ENCODE measurements at regions not wholly inside any gene's neighbourhood (a gene's known extent, or its start where the extent isn't known, plus 50 kb on each side); places are given as distances from the start of the nearest gene placed in this dataset.

DNA sequence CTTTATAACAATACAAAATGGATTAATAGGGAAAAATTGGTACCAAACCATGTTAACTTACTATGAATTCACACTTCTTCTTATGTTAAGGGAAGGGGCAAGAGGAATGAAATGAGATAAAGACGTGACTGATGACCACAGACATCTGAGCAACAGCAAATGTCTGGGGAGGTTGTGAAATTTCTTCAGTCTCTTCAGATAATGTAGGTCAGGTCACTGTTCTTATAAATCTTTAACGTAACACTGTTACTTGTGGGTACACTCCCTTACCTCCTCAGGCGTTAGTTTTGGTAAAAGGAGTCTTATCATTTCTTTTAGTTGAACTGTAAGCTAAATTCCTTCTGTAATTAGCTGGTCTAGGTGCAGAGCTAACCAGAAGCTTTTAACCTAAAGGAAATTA, 405.0 kb upstream of the LRFN5 start:
- Histone ChIP-seq H3K36me3 (no peaks in the 10 kb centered on the region), H3K27me3 (no peaks in the 10 kb centered on the region), H3K9me3 (no peaks in the 10 kb centered on the region), H3K27ac (no peak overlapping the region), H3K4me3 (no peak overlapping the region), H3K4me1 (no peaks in the 10 kb centered on the region)
- TF ChIP-seq POLR2AphosphoS5 (IDR thresholded peaks at IDR 0.05) (no peak), EP300 (IDR thresholded peaks at IDR 0.05) (no peak), POLR2A (IDR thresholded peaks at IDR 0.05) (no peak), CTCF (IDR thresholded peaks at IDR 0.05) (no peak)
- WGBS, 2 donors = 39 to 48% methylated on average over 3 of the region's 3 CpGs
- intact Hi-C loops (cut with DNase I) = no loop called here
- DNase-seq = no peak

DNA sequence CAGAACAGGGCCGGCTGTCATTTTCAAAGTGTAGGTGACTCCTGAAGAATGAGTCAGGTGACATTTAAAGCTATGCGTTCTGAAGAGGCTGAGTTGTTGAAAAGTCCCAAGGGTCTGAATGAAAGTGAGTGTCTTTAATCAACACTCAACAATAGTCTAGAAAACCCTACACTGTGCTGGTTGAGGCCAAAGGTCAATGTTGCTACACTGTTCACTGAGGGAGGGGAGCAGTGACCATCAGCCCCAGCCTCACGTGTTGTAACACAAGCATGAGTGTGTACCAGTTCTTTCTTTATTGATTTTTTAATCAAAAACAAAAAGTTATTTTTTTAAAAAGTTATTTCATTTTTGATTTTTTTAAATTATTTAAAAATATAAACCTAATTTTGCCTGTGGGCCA, 418.8 kb upstream of the LRFN5 start:
- DNase-seq = no peak
- intact Hi-C loops (cut with DNase I) = no loop called here
- no peaks in the 10 kb centered on the region for H3K36me3 ChIP-seq
- peaks cover 0 to 2% (median 0%) of the 10 kb centered on the region in 4 donors for H3K9me3 ChIP-seq
- no peak overlapping the region for H3K27ac ChIP-seq
- TF ChIP-seq CTCF (IDR thresholded peaks at IDR 0.05) (no peak), POLR2AphosphoS5 (IDR thresholded peaks at IDR 0.05) (no peak), POLR2A (IDR thresholded peaks at IDR 0.05) (no peak), EP300 (IDR thresholded peaks at IDR 0.05) (no peak)
- H3K4me1 ChIP-seq = no peaks in the 10 kb centered on the region
- H3K4me3 ChIP-seq = no peak overlapping the region
- 80 to 81% methylated on average over 3 of the region's 3 CpGs for WGBS, 2 donors
- H3K27me3 ChIP-seq = no peaks in the 10 kb centered on the region

DNA sequence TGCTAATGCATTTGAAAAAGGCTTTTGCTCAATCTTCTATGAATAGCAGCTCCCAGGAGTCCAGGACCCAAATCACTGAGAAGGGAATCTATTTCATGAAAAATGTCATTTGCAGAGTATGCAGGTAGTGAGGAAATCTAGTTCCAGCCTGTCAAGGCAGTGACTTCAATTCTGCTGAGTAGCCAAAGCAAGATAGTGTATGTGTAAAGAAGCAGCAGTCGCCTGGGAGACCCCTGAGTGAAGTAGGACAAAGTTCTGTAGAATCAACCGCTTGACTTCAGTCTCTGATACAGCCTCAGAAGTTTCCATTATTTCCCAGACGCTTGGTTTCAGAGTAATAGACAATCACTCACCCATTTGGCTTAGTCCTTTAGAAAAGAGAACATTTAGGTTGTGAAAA, 435.6 kb upstream of the LRFN5 start:
- TF ChIP-seq POLR2AphosphoS5 (IDR thresholded peaks at IDR 0.05) = no peak
- no peak for TF ChIP-seq CTCF (IDR thresholded peaks at IDR 0.05)
- TF ChIP-seq POLR2A (IDR thresholded peaks at IDR 0.05) = no peak
- no peak for TF ChIP-seq EP300 (IDR thresholded peaks at IDR 0.05)
- intact Hi-C loops (cut with DNase I) = no loop called here
- Histone ChIP-seq H3K27ac (no peak overlapping the region), H3K4me1 (no peaks in the 10 kb centered on the region), H3K36me3 (no peaks in the 10 kb centered on the region), H3K27me3 (no peaks in the 10 kb centered on the region), H3K9me3 (no peaks in the 10 kb centered on the region), H3K4me3 (no peak overlapping the region)
- DNase-seq = no peak
- 58 to 68% methylated on average over 3 of the region's 3 CpGs for WGBS, 2 donors

DNA sequence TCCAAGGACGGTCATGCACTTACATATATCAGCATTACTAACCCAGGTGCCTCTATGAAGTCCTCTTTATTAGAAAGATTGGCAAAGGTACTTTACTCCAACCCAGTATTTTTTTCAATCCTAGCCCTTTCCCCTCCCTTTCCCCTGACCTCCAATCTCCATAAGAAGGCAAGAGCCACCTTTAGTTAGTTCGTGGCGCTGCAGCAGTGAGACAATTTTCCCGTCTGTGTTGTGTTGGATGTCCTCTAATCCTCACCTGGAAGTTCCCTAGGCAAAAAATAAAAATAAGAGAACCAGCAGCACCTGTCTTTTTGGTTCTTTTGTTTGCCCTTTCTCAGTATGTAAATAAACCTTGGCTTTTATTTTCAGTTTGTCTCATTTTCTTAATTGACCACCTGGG, 439.6 kb upstream of the LRFN5 start:
- H3K36me3 ChIP-seq = no peaks in the 10 kb centered on the region
- no peak for DNase-seq
- H3K27ac ChIP-seq = no peak overlapping the region
- no peak overlapping the region for H3K4me3 ChIP-seq
- WGBS, 2 donors = 90% methylated on average over 4 of the region's 4 CpGs
- H3K4me1 ChIP-seq = no peaks in the 10 kb centered on the region
- H3K27me3 ChIP-seq = no peaks in the 10 kb centered on the region
- H3K9me3 ChIP-seq = no peaks in the 10 kb centered on the region
- TF ChIP-seq POLR2AphosphoS5 (IDR thresholded peaks at IDR 0.05) = no peak
- TF ChIP-seq EP300 (IDR thresholded peaks at IDR 0.05) = no peak
- no peak for TF ChIP-seq POLR2A (IDR thresholded peaks at IDR 0.05)
- TF ChIP-seq CTCF (IDR thresholded peaks at IDR 0.05) = no peak
- intact Hi-C loops (cut with DNase I) = no loop called here

GRCh38 chr14:41154143-41154807, 452.4 kb upstream of the LRFN5 start:
- H3K4me3 ChIP-seq = no peak overlapping the region
- intact Hi-C loops (cut with DNase I) = no loop called here
- no peak for TF ChIP-seq CTCF (IDR thresholded peaks at IDR 0.05)
- TF ChIP-seq POLR2AphosphoS5 (IDR thresholded peaks at IDR 0.05) = no peak
- no peak for TF ChIP-seq POLR2A (IDR thresholded peaks at IDR 0.05)
- TF ChIP-seq EP300 (IDR thresholded peaks at IDR 0.05) = no peak
- WGBS, 2 donors = 94% methylated on average over 56 of the region's 56 CpGs
- H3K27me3 ChIP-seq = no peaks in the 10 kb centered on the region
- no peaks in the 10 kb centered on the region for H3K4me1 ChIP-seq
- H3K27ac ChIP-seq = no peak overlapping the region
- no peaks in the 10 kb centered on the region for H3K9me3 ChIP-seq
- no peaks in the 10 kb centered on the region for H3K36me3 ChIP-seq
- DNase-seq = no peak
